ENCODE measurements at regions not wholly inside any gene's neighbourhood (a gene's known extent, or its start where the extent isn't known, plus 50 kb on each side); places are given as distances from the start of the nearest gene placed in this dataset.

DNA sequence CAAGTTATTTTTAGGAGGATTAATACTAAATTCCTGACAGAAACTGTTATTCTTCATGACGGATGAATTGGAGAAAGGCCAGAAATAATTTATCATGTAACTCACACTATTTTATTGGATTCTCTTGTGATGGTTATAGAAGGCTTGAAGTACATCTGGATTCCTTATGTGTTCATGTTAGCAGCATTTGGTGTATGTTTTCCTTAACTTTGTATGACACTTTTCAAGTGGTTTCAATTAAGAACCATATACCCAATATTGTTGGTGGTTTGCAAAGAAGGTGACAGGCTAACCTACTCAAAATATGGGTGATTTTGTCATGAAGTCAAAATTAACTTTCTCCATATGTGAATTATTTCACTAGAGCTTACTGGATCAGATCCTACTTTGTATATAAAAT, 532.2 kb upstream of the CNTNAP2 start:
- Histone ChIP-seq H3K36me3 (no peaks in the 10 kb centered on the region), H3K27ac (no peak overlapping the region), H3K27me3 (no peaks in the 10 kb centered on the region), H3K4me3 (replicated peaks in 1 of 3) (no peak overlapping the region), H3K9me3 (no peaks in the 10 kb centered on the region), H3K4me1 (no peaks in the 10 kb centered on the region)
- intact Hi-C loops (cut with DNase I), result no loop called here
- TF ChIP-seq POLR2A (IDR thresholded peaks at IDR 0.05) (no peak), CTCF (IDR thresholded peaks at IDR 0.05) (no peak)
- DNase-seq, result no peak
- WGBS, 2 donors, result 83 to 89% methylated on average over 1 of the region's 1 CpG

GRCh38 chr7:145582742-145583303, 533.8 kb upstream of the CNTNAP2 start:
- H3K4me3 ChIP-seq (replicated peaks in 1 of 3), result no peak overlapping the region
- intact Hi-C loops (cut with DNase I), result no loop called here
- H3K27me3 ChIP-seq, result no peaks in the 10 kb centered on the region
- no peak overlapping the region for H3K27ac ChIP-seq
- no peak for DNase-seq
- no peaks in the 10 kb centered on the region for H3K4me1 ChIP-seq
- 88% methylated on average over 17 of the region's 17 CpGs for WGBS, 2 donors
- H3K36me3 ChIP-seq, result no peaks in the 10 kb centered on the region
- TF ChIP-seq CTCF (IDR thresholded peaks at IDR 0.05) (no peak), POLR2A (IDR thresholded peaks at IDR 0.05) (no peak)
- H3K9me3 ChIP-seq, result no peaks in the 10 kb centered on the region

DNA sequence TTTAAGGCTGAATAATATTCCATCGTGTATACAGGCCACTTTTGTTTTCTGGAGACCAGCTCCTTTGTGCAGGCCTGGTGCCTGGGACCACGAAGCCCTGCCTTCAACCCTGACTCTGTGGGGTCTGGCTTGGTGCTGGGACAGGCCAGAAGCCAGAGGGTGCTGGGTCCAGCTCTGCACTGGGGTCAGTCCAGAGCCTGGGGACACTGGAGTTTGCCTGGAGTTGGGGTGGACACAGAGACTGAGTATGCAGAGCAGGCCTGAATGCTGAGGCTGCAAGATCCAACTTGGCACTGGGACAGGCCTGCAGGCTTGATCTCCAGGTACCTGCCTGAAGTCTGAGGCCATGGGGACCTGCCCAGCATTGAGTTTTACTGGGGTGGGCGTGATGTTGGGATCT, 558.8 kb upstream of the CNTNAP2 start:
- Histone ChIP-seq H3K36me3 (no peaks in the 10 kb centered on the region), H3K9me3 (no peaks in the 10 kb centered on the region), H3K4me1 (no peaks in the 10 kb centered on the region), H3K27me3 (no peaks in the 10 kb centered on the region), H3K27ac (no peak overlapping the region), H3K4me3 (replicated peaks in 1 of 3) (no peak overlapping the region)
- no peak for TF ChIP-seq POLR2A (IDR thresholded peaks at IDR 0.05)
- no peak for TF ChIP-seq CTCF (IDR thresholded peaks at IDR 0.05)
- no peak for DNase-seq
- intact Hi-C loops (cut with DNase I), result no loop called here
- WGBS, 2 donors, result 67 to 69% methylated on average over 3 of the region's 3 CpGs

GRCh38 chr7:145543242-145543641, 573.4 kb upstream of the CNTNAP2 start:
- no peaks in the 10 kb centered on the region for H3K9me3 ChIP-seq
- no peak for DNase-seq
- TF ChIP-seq POLR2A (IDR thresholded peaks at IDR 0.05), result no peak
- TF ChIP-seq CTCF (IDR thresholded peaks at IDR 0.05), result no peak
- H3K4me1 ChIP-seq, result no peaks in the 10 kb centered on the region
- H3K36me3 ChIP-seq, result no peaks in the 10 kb centered on the region
- 68 to 70% methylated on average over 2 of the region's 2 CpGs for WGBS, 2 donors
- no peak overlapping the region for H3K27ac ChIP-seq
- H3K4me3 ChIP-seq (replicated peaks in 1 of 3), result no peak overlapping the region
- intact Hi-C loops (cut with DNase I), result no loop called here
- H3K27me3 ChIP-seq, result no peaks in the 10 kb centered on the region

- intact Hi-C loops (cut with DNase I), result no loop called here
- Histone ChIP-seq H3K9me3 (no peaks in the 10 kb centered on the region), H3K27me3 (no peaks in the 10 kb centered on the region), H3K27ac (no peak overlapping the region), H3K4me1 (no peaks in the 10 kb centered on the region), H3K36me3 (no peaks in the 10 kb centered on the region), H3K4me3 (replicated peaks in 1 of 3) (no peak overlapping the region)
- DNase-seq, result no peak
- TF ChIP-seq POLR2A (IDR thresholded peaks at IDR 0.05), result no peak
- TF ChIP-seq CTCF (IDR thresholded peaks at IDR 0.05), result no peak
- 40 to 45% methylated on average over 2 of the region's 2 CpGs for WGBS, 2 donors
These were observed 576.7 kb upstream of the CNTNAP2 start for GRCh38 chr7:145539910-145540309.

All from thyroid gland (tissue), 4 donors.